GM18508 (cell line): ENCODE measurements at regions not wholly inside any gene's neighbourhood (a gene's known extent, or its start where the extent isn't known, plus 50 kb on each side); places are given as distances from the start of the nearest gene placed in this dataset.

Source experiments
- ATAC-seq: cut with Tn5 transposase; IDR thresholded peaks from one replicate; pipeline ENCODE4 v1.9.1; 2021; ENCODE audit warnings: moderate number of reproducible peaks; ENCODE audit not compliant: insufficient read depth, unreplicated experiment

DNA sequence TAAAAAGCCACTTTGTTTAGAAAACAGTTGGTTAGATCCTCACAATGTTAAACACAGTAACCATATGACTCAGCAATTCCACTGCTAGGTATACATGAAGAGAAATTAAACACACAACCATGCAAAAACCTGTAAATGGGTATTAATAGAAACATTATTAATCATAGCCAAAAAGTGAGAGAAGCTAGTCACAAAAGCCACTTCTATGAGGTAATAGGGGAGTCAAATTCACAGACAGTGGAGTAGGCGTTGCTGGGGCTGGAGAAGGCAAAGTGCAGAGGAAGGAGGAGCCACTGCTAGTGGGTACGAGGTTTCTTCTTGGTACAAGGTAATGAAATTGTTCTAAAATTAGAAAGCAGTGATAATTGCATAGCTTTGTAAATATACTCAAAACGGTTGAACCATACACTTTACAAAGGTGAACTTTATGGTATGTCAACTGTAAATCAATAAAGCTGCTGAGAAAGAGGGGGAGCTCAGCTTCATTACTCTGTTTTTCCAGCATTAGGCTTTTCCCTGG lies 364.4 kb downstream of the GADD45G start:
- ATAC-seq: no peak

DNA sequence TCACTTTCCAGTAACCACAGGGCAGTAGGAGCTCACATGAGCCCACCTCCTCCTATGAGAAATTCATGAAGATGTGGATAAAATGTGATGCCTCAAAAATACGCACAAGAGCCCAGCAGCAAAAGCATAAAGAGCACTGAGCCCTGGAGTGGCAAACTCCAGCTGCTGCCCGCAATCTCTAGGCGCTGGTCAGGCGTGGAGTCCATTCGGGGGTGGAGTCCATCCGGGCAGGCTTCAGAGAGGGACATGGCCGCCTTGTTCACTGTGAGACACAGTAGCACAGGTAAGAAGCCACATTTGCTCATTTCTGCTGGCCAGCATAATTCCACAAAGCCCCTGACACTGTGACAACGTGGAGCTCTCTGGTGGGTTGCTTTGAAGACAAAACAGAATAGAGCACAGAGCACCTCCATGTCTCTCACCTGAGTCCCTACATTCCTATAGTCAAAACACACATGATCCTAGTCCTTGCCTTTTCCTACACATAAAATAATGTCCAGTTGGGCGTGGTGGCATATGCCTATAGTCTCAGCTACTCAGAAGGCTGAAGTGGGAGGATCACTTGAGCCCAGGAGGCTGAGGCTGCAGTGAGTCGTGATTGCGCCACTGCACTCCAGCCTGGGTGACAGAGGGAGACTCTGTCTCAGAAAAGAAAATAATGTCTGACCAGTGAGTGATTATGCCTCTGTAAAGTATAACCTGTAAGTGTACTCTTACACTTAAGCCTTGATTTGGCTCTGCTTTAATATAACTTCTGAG lies 365.2 kb downstream of the GADD45G start:
- ATAC-seq: no peak

DNA sequence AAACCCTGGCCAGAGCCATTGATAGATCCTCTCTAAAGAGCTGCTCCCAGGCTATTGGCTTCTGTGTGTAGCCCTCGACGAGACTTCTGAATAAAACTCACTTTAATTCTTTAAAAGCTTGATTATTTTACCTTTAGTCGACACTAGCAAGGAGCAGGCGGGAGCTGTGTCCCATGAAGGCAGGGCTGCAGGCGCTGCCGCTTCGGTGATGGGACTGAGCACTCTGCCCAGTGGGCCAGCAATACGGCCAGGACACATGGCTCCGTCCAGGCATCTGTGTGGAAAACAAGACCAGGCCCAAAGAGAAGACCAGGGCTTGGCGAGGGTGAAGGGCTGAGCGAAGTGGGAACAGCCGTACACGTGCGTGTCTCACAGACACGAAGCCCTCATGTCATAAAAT lies 365.9 kb downstream of the GADD45G start:
- ATAC-seq: no peak

DNA sequence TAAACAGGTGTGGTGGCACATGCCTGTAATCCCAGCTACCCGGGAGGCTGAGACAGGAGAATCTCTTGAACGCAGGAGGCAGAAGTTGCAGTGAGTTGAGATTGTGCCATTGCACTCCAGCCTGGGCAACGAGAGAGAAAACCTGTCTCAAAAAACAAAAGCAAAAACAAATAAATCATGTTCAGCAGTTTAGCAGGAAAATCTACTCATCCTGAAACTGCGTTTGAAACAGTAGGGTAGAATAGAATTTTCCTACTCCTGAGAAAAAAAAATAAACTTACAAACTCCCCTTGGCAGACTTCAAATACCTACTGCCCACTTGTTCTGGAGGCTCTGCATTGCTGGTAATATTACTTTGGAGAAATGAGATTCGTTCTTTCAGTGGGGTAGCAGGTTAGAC lies 367.7 kb downstream of the GADD45G start:
- ATAC-seq: no peak

DNA sequence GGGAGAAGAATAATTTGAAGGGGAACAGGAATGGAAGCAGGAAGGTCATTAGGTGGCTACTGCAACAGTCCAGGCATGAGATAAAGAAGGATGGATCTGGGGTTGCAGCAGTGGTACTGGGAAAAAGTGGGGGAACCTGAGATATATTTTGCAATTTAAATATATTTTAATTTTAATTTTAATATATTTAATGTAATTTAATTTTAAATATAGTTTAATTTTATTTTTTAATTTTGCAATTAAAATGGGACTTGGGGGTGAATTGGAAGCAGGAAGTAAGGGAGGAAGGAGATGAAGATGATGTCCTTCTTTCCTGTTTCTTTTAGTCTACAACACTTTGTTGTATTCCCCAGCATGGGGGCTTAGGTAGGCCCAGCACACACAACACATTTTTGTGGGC lies 369.8 kb downstream of the GADD45G start:
- ATAC-seq: no peak

DNA sequence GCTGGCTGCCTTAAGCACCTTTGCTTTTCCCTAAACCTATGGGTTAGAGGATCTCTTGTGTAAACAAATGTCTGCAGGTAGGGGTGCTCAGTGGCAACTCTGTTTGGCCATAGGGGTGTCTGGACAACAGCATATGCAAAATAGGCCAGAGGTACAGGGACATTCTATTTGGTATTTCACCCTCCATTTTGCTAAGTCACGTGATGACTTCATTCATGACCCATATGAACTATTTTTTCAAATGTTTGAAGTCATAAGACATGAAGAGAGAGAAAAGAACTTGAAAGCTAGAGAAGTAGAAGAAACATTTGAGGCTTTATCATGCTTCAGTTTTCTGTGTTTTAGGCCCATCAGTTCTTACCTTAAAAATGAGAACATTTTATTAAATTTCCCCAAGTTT lies 370.2 kb downstream of the GADD45G start:
- ATAC-seq: no peak

DNA sequence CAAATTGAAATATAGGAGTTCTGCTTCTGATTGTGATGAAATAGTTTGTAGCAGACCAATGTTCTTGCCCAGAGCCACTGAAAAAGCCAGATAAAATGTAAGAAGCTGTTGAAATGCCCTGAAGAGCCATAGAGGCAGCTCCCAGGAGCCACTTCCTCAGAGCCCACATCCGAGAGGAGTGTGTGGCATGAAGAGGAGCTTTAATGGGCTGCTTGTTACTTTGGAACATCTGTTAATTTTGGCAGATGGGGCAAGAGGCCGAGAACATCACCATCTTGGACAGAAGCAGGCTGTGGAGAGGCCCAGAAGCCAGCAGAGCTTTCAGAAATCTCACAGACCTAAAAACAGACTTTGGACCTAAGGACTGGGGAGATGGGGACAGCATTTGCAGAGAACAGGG lies 370.8 kb downstream of the GADD45G start:
- no peak for ATAC-seq

DNA sequence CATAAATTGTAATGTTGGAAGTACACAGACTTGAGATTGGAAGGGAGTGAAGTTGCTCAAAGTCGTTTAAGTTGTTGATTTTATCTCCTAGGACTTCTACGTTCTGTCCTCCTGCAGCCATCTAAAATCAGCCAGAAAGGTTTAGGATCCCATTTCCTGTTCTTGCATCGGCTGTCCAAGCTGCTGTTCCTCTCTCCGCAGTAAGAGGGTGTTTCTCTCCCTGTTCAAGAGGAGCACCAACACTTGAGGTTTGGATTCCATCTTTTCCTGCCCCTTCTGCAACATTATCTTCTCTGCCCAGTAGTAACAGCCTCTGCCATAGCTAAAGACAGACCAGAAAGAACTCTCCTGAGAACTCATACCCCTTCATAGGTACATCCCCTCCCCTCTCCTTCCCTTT lies 373.4 kb downstream of the GADD45G start:
- no peak for ATAC-seq

DNA sequence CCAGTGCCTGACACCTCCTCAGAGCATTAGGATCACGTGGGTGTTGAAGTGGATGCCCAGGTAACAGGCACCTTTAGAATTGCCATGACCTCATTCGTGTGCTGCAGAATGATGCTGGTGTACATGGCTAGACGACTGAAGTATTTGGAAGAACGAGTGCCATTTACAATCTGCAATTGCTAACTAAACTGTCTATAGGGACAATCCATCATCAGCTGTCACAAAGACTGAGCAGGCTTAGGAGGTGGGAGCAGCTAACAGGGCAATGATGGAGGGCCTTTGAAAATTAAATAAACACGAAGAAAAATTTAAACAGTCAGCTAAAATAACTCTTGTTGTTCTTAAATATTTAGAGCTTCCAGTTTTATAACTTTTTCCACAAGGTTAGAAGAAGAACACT lies 375.8 kb downstream of the GADD45G start:
- ATAC-seq: no peak

DNA sequence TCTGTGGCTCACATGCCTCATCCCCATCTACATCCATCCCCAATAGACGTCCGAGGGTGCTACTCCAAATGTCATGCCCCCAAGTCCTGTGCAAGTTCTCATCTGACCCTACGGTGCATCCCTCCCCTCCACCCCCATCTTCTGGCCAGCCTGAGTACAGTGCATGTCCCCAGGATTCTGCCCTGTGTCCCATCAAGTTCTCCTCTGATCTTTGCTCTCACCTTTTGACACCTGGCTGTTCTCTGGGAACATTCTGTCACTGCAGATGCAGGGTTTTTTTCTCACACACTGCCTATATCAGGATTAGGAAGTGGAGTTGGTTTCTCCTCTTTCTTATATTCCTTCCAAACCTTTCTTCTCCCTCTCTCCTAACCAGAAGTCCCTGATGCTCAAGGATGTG lies 377.2 kb downstream of the GADD45G start:
- ATAC-seq: no peak

DNA sequence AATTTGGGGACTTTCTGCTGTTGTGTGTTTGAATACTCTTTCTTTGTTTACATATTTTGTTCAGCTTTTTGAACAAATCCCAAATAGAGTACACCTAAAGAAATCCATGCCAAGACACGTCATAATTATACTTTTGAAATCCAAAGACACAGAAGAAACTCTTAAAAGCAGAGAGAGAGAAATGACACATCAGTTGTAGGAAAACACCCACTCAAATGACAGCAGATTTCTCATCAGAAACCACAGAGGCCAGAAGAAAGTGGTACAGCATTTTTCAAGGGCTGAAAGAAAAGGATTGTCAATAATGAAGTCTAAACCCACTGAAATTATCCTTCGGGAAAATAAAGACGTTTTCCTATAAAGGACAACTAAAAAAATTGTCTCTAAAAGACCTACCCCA lies 378.6 kb downstream of the GADD45G start:
- ATAC-seq: no peak

DNA sequence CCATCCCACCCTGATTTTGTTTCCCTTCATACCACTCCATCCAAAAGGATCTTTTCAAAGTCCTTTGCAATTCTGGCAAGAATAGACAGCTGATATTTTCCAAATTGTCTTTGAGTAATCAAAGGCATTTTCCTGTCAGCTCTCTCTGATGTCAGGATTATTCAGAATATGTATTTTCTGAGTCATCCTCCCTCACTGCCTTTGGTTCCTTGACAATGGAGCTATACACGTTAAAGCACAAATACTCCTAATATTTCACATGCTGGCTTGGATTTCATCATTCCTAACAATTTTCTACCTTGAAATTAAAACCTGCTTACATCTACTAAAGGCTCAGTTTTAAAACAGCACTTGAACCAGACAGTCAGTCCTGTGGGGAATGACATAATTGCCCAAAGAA lies 379.4 kb downstream of the GADD45G start:
- no peak for ATAC-seq

DNA sequence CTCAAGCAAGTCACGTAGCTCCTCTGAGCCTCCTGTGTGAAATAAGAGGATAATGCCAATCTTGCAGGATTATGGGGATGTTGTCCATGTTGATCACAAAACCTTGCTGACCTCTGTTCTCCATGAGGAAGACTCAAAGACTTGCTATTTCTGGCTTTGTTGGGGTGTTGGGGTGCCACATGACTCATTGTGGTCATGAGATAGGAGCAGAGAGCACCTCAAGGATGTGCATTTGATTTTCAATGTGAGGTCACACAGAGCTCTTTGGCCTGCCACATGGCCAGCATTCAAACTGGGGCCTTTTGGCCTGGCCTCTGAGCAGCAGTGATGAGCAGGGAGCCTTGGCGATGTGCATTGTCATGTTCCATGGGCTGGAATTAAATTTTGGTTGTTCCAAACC lies 380.3 kb downstream of the GADD45G start:
- no peak for ATAC-seq

DNA sequence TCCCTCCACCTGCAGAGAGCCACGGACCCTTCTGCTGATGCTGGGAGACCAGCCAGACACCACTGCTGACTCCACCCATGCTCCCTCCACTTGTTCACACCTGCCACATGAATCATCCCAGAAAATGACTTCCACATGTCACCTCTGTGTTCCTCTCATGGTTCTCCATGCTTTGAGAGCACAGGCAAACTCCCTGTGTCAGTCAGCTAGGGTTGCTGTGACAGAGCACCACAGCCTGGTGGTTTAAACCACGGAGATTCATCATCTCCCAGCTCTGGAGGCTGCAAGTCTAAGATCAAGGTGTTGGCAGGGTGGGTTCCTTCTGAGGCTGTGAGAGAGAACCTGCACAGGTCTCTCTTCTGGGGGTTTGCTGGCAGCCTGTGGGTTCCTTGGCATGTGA lies 381.4 kb downstream of the GADD45G start:
- ATAC-seq: no peak

DNA sequence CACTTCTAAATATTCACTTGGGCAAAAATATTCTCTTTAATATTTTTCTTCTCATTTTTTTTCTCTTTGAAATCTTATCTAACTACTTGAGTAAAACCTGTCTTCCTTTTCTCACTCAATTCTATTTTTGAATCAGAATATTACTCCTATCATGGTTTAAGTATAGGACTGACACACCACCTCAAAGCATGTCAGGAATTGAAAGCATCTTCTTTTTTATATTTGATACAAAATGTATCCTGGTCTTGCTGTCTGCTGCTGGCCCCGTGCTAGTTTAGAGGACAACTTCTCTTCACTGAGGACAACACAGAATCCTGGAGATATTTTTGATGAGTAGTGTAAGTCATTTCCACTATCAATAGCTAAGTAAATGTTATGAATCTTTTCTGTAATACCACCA lies 383.6 kb downstream of the GADD45G start:
- no peak for ATAC-seq

DNA sequence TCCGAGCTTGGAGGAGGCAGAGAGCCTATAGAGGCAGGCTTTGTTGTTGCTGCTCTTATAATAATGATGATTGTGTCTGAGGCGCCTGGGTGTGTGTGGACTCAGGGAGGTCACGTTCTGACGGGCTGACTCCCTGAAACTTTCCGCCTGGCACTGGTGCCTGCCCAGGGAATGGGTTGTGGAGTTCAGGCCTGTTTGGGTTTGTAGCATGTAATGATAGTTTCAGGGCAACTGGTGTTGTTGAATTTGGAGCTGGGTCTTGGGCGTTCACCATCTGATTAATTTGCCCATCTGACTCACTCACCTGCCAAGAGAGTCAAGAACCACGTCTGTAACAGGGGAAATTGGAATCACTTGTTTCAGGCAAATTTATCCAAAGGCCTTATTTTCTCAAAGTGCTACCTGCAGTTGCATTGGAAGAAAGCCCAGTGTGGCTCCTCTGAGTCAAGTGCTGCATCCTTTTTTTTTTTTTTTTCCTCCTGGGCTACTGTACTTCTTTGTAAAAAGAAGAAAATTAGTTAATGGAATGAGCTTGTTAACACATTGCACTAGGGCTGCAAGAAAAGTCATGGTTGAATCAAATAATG lies 386.5 kb downstream of the GADD45G start:
- no peak for ATAC-seq

DNA sequence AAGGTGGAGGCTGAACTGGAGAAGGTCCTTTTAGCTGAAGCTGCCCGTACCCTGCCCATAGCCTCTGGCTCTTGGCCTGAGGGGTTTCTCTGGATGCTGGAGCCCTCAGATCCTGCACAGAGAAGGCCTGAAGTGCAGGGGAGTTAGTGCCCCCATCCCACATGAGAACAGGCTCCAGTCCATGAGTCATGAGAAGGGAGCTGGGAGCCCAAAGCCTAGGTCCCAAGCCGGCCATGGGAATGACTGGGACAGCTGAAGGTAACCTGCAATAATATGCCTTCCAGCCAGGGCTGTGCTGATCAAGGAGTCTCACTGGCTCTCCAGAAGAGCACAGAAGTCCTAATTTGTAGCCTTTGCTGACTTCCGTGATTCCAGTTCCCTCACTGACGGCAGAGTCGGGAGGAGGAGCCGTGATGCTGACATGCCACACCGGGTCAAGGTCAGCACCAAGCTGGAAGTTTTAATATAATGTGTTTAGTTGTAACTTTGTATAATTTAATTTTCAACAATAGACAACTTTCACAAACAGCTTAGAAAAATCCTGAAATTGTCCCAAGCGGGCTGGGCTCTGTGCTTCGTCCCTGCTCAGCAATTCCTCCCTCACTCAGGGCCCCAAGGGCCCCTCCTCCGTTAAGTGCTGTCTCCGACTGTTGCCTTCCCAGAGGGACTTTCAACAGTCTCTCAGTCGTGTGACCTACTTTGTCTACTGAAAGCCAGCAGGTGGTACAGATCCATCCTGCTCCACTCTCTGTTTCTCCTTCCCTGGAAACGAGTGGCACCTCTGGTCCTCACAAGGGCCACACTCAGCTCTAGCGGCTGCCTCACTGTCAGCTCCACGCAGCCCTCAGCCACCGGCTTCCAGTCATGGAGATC lies 387.8 kb downstream of the GADD45G start:
- ATAC-seq: no peak

DNA sequence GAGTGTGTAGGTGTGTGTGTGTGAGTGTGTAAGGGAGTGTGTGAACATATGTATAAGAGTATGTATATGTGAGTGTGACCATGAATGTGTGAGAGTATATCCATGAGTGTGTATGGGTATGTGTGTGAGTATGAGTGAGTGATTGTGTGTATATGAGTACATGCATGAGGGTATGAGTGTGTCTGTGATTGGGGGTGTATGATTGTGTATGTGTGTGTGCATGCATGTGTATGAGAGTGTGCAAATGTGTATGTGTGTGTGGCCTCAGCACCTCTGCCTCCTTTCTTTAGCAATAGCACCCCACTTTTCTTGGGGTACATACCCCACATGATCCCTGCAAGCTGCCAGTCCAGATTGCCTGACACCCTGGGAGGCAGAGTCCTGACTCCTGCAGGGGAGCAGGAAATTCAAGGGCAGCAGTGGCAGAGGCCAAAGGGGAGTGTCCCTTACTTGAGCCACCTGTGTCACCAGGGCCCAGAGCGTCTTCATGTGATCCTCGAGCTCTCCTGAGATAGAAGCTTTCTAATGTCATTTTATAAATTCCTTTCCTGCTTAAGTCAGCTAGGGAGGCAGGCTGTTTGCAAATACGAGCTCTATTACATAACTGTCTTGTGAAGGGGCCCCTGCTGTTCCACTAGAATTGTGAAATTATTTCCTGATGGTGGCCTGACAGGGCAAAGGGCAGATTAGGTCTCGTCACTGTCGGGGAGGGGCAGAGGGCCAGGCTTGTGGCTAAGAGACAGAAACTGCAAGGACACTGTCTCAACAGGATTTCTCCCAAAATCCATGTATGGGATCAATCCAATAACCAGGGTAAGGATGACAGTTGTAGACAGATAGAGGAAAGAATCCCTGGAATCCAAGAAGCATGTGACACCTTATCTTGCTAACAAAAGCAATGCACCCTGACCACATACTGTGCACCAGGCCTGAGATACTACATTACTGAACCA lies 389.1 kb downstream of the GADD45G start:
- no peak for ATAC-seq

DNA sequence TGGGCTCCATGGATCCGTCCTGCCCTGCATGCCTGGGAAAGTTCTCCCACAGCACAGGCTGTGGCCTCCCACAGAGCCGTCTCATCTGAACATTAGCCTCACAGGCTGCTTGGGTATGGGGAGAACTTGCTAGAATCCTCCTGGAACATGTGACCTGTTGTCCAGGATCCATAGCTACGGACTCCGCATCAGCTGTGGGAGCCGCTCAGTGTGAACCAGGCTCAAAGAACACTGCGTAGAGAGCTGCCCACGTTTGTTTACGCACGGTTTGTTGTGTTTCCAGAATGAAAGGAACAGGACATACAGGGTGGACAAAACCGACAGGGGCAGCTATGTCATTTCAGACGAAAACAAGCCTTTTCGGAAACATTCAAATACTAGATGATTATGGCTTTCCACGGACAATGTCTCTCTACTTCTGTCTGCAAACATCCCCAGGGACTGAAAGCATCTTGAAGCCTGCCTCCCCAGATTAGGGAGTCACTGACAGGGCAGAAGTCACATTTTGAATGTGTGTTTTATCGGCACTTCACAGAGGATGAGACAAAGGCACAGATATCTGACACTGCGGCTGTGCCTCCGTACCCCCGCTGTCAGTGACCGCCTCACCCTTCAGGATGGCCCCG lies 390.3 kb downstream of the GADD45G start:
- no peak for ATAC-seq

DNA sequence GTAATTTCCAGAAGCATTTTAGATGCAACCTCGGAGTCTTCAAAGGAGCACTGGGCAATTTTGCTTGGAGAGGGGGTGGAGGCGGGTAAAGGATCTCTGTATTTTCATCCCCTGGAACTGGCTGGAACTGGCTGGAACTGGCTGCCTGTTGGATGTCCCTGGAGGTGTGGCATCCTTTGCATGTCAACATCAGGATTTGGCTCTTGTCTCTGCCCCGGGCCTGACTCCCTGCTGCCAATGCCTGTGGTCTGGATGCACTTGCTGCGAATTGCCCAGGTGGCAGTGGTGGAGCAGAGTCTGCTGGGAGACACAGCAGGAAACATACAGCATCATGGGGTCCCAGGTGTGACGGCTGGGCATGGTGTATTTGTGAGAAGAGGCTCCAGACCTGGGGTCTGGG lies 391.3 kb downstream of the GADD45G start:
- no peak for ATAC-seq
